ENCODE measurements at regions not wholly inside any gene's neighbourhood (a gene's known extent, or its start where the extent isn't known, plus 50 kb on each side); places are given as distances from the start of the nearest gene placed in this dataset.

GRCh38 chr10:8150401-8150905 lies 96.0 kb downstream of the GATA3 start:
- no peak for TF ChIP-seq EZH2 (IDR thresholded peaks at IDR 0.05)
- TF ChIP-seq, protein P1, sequence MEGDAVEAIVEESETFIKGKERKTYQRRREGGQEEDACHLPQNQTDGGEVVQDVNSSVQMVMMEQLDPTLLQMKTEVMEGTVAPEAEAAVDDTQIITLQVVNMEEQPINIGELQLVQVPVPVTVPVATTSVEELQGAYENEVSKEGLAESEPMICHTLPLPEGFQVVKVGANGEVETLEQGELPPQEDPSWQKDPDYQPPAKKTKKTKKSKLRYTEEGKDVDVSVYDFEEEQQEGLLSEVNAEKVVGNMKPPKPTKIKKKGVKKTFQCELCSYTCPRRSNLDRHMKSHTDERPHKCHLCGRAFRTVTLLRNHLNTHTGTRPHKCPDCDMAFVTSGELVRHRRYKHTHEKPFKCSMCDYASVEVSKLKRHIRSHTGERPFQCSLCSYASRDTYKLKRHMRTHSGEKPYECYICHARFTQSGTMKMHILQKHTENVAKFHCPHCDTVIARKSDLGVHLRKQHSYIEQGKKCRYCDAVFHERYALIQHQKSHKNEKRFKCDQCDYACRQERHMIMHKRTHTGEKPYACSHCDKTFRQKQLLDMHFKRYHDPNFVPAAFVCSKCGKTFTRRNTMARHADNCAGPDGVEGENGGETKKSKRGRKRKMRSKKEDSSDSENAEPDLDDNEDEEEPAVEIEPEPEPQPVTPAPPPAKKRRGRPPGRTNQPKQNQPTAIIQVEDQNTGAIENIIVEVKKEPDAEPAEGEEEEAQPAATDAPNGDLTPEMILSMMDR (IDR thresholded peaks at IDR 0.05): no peak

Measured in neural progenitor cell (in vitro differentiated cells).